ENCODE measurements at regions not wholly inside any gene's neighbourhood (a gene's known extent, or its start where the extent isn't known, plus 50 kb on each side); places are given as distances from the start of the nearest gene placed in this dataset.

GRCh38 chr10:128884496-128885072, 582.5 kb upstream of the MGMT start:
- DNase-seq, result no peak

- no peak for DNase-seq
Measured at GRCh38 chr10:128885573-128886555, 581.2 kb upstream of the MGMT start.

- no peak for DNase-seq
Measured at GRCh38 chr10:128887856-128888255, 579.2 kb upstream of the MGMT start.

- no peak for DNase-seq
Measured at GRCh38 chr10:128892005-128892404, 575.0 kb upstream of the MGMT start.

GRCh38 chr10:128894641-128895040, 572.4 kb upstream of the MGMT start:
- DNase-seq, result no peak

GRCh38 chr10:128895473-128895872, 571.6 kb upstream of the MGMT start:
- no peak for DNase-seq

- peak; percentile 75 for DNase-seq
Measured at GRCh38 chr10:128896116-128896795, 570.8 kb upstream of the MGMT start.

- peak; percentile 68 for DNase-seq
Measured at GRCh38 chr10:128896963-128897362, 570.1 kb upstream of the MGMT start.

- peak; percentile 77 for DNase-seq
Measured at GRCh38 chr10:128897401-128898129, 569.5 kb upstream of the MGMT start.

GRCh38 chr10:128898133-128898915, 568.7 kb upstream of the MGMT start:
- peak; percentile 41 for DNase-seq

- DNase-seq, result no peak
Measured at GRCh38 chr10:128898916-128899195, 568.2 kb upstream of the MGMT start.

GRCh38 chr10:128900456-128900855, 566.6 kb upstream of the MGMT start:
- DNase-seq, result no peak

GRCh38 chr10:128901236-128901635, 565.8 kb upstream of the MGMT start:
- no peak for DNase-seq

GRCh38 chr10:128902031-128902710, 564.9 kb upstream of the MGMT start:
- no peak for DNase-seq

GRCh38 chr10:128907155-128907941, 559.7 kb upstream of the MGMT start:
- peak; percentile 79 for DNase-seq

- DNase-seq, result peak; percentile 79
Measured at GRCh38 chr10:128908099-128908498, 558.9 kb upstream of the MGMT start.

GRCh38 chr10:128908499-128908898, 558.5 kb upstream of the MGMT start:
- DNase-seq, result no peak

GRCh38 chr10:128912568-128913311, 554.3 kb upstream of the MGMT start:
- DNase-seq, result no peak

- DNase-seq, result no peak
Measured at GRCh38 chr10:128914681-128915080, 552.4 kb upstream of the MGMT start.

GRCh38 chr10:128915630-128916029, 551.4 kb upstream of the MGMT start:
- peak; percentile 44 for DNase-seq

Measured in left hindlimb (tissue), 1 donor.